SH-SY5Y (cell line): ENCODE measurements at regions not wholly inside any gene's neighbourhood (a gene's known extent, or its start where the extent isn't known, plus 50 kb on each side); places are given as distances from the start of the nearest gene placed in this dataset.

ENCODE experiments used
- GATA2 ChIP-seq: IDR thresholded peaks from 2 replicates; pipeline ENCODE4 v1.6.1; 2011; ENCODE audit warnings: mild to moderate bottlenecking, low read depth, low read length
- GATA3 ChIP-seq: IDR thresholded peaks from 2 replicates; pipeline ENCODE4 v1.6.1; 2011; ENCODE audit warnings: low read depth, mild to moderate bottlenecking, low read length, moderate library complexity

DNA sequence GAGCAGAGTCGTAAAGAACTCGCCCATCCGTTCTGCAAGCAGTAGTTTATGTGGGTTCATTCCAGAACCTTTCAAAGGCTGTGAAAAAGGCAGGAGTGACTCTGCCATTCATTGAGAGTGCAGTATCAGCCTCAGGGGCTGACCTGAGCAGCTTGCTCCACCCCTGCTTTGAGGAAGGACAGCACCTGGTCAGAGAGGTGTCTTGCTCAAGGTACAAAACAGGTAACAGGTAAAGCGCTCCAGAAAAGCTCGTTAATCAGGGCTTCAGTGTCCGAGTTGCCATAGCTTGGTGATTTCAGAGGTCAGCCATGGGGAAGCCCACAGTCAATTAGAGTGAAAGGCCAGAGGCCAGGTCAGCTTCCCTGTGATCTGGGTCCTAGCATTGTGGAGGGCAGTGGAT lies 251.1 kb downstream of the ABCC12 start:
- no peak for TF ChIP-seq GATA2
- TF ChIP-seq GATA3 = no peak
